Uterus (tissue), 3 donors: ENCODE measurements at regions not wholly inside any gene's neighbourhood (a gene's known extent, or its start where the extent isn't known, plus 50 kb on each side); places are given as distances from the start of the nearest gene placed in this dataset.

Experiments used
- DNase-seq, 2 donors: peaks; one replicate each; pipeline ENCODE4 v3.0.0-alpha.2; 2019 to 2020
- H3K27ac ChIP-seq, 2 donors: fragments of 200-600 bp; sonication (generic); 1 replicate in 1 of 2; 2 replicates in 1 of 2; pipeline ENCODE4 v1.5.1; 2016 to 2018
- H3K27me3 ChIP-seq, 2 donors: fragments of 200-600 bp; sonication (generic); one replicate each; pipeline ENCODE4 v1.5.1; 2018 to 2019; ENCODE audit warnings: control low read depth in 1 of 2
- H3K36me3 ChIP-seq, 2 donors: fragments of 200-600 bp; sonication (generic); one replicate each; pipeline ENCODE4 v1.5.1; 2019; ENCODE audit warnings: control low read depth in 1 of 2
- H3K4me1 ChIP-seq, 2 donors: fragments of 200-600 bp; sonication (generic); one replicate each; pipeline ENCODE4 v1.5.1; 2018 to 2019; ENCODE audit warnings: control low read depth in 1 of 2
- H3K4me3 ChIP-seq, 2 donors: fragments of 200-600 bp; sonication (generic); 1 replicate in 1 of 2; 2 replicates in 1 of 2; pipeline ENCODE4 v1.5.1; 2018 to 2019; ENCODE audit warnings: mild to moderate bottlenecking in 1 of 2
- H3K9me3 ChIP-seq, 2 donors: fragments of 200-600 bp; sonication (generic); one replicate each; pipeline ENCODE4 v1.5.1; 2019; ENCODE audit warnings: control low read depth in 1 of 2
- CTCF ChIP-seq, 4 experiments: fragments of 200-600 bp in 2 of 4; fragments of 450-650 bp in 2 of 4; sonication (generic) in 2 of 4; IDR thresholded peaks; one replicate each; pipeline ENCODE4 v1.5.1; 2016 to 2019; ENCODE audit warnings: antibody characterized with exemption in 4 of 4, mild to moderate bottlenecking in 2 of 4, moderate library complexity in 1 of 4
- POLR2A ChIP-seq, 2 donors: fragments of 450-650 bp; IDR thresholded peaks; one replicate each; pipeline ENCODE4 v1.6.1; 2016; ENCODE audit warnings: antibody characterized with exemption in 2 of 2, mild to moderate bottlenecking in 1 of 2, moderate library complexity in 1 of 2
- intact Hi-C: fragments of 100-400 bp; cut with DNase I; formaldehyde crosslinking; loops from one replicate; pipeline ENCODE4 v1.15.1; 2023; ENCODE audit warnings: low total_unique reads
- donor health status: DM: yes; HTN: yes; CAD: no.

DNA sequence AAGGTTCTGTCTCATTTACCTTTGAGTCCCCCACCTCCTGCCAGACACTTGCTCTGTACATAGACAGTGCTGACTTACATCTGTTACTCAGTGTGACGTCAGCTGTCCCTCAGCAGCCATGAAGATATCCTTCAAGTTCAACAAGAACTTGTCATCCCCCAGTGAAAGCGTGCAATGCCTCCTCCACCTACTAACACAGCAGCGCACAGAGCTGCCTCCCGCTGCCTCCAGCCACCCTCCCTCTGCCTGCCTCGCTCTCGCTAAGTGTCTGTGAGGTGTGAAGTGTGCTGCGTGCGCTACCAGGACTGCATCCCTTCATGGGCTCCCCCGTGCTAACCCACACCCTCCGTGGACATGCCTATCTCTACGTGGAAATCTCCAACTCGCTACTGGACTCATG is 621.4 kb downstream of the BRD1 start:
- peak; percentile 1 to 2 for DNase-seq
- no peaks in the 10 kb centered on the region for H3K27me3 ChIP-seq

GRCh38 chr22:49205483-49205800 is 622.2 kb downstream of the BRD1 start:
- Histone ChIP-seq H3K4me1 (no peaks in the 10 kb centered on the region), H3K27ac (no peak overlapping the region), H3K36me3 (no peaks in the 10 kb centered on the region), H3K27me3 (no peaks in the 10 kb centered on the region), H3K9me3 (no peaks in the 10 kb centered on the region), H3K4me3 (no peak overlapping the region)
- intact Hi-C loops = no loop called here
- DNase-seq = peak in 1 of 2 donors; percentile 0
- TF ChIP-seq POLR2A (IDR thresholded peaks at IDR 0.05) (no peak), CTCF (IDR thresholded peaks at IDR 0.05) (no peak)

More for the DNA sequence above, 621.4 kb downstream of the BRD1 start:
- no peak overlapping the region for H3K27ac ChIP-seq
- H3K4me1 ChIP-seq = no peaks in the 10 kb centered on the region
- intact Hi-C loops = no loop called here
- H3K4me3 ChIP-seq = no peak overlapping the region
- no peaks in the 10 kb centered on the region for H3K9me3 ChIP-seq
- TF ChIP-seq CTCF (IDR thresholded peaks at IDR 0.05) = no peak
- no peak for TF ChIP-seq POLR2A (IDR thresholded peaks at IDR 0.05)
- no peaks in the 10 kb centered on the region for H3K36me3 ChIP-seq

DNA sequence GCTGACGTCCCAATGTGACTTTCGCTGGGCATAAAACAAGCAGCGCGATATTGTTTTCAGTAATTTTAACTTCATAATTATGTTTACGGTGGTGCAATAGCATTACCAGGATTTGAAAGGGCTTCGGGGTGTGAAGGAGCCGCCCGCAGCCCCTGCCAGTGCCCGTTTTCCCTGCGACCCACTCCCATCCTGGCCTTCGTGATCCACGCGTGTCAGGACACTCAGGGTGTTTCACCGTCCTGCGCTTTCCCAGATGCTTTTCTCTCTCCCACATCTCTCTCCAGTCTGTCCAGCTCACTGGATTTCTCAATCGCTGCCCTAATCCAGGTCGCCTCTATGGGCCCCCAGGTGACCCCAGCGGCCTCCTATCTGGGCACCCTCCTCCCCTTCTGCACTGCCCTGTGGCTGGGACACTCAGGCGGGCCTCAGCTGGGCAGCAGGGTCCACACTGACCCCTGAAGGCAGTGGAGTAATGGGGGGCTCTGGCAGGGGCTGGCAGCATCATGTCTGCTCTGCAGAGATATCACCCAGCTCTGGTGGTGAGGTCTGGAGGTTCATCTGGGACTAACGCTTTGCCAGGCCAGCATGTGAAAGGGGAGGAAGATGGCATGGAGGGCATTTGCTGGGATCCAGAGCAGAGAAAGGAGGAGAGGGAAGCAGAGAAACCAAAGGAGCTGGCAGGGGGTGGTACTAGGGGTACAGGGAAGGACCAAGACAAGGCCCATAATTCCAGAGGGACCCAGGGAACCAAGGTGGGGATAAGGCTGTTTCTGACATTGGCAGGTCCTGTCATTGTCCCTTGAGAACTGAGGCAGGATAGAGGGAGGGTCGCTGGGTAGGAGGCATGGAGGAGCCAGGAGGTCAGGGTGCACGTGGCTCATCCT is 622.8 kb downstream of the BRD1 start:
- no peaks in the 10 kb centered on the region for H3K27me3 ChIP-seq
- no peak overlapping the region for H3K27ac ChIP-seq
- no peaks in the 10 kb centered on the region for H3K4me1 ChIP-seq
- TF ChIP-seq POLR2A (IDR thresholded peaks at IDR 0.05) (no peak), CTCF (IDR thresholded peaks at IDR 0.05) (no peak)
- DNase-seq = peak in 1 of 2 donors; percentile 2
- intact Hi-C loops = no loop called here
- H3K36me3 ChIP-seq = no peaks in the 10 kb centered on the region
- no peaks in the 10 kb centered on the region for H3K9me3 ChIP-seq
- H3K4me3 ChIP-seq = no peak overlapping the region

DNA sequence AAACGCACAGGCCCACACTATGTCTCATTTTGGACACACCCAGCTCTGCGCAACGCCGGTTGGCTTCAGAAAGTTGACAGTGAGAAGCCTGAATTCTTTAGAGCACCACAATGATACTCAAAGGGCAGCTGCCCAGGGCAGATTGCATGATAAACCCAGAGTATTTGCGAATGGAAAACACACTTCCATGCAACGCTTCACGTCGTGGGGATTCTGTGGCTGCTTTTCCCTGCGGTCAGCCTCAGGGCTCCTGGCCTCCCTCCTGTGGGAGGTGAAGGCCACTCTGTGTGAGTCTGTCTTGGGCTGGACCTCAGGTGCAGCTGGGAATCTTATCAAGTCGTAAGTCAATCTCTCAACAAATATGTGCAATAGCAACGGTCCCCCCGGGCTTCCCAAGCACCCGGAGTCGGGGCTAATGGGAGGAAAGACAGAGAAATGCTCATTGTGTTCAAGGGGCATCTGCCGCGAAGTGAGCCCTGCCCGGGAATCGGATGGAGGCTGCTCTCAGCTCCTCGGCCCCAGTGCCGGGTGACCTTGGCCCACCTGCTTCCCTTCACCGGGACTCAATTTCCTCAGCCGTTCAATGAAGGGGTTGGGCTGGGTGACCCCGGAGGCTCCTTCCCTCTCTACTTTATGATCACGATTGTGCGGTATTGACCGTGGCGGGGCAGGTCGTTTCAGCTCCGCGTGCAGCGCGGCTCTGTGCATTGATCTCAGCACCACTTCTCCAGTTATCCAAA is 623.6 kb downstream of the BRD1 start:
- no peaks in the 10 kb centered on the region for H3K27me3 ChIP-seq
- peak in 1 of 2 donors; percentile 3 for DNase-seq
- intact Hi-C loops = no loop called here
- H3K9me3 ChIP-seq = no peaks in the 10 kb centered on the region
- H3K36me3 ChIP-seq = no peaks in the 10 kb centered on the region
- no peak for TF ChIP-seq POLR2A (IDR thresholded peaks at IDR 0.05)
- TF ChIP-seq CTCF (IDR thresholded peaks at IDR 0.05) = no peak
- no peaks in the 10 kb centered on the region for H3K4me1 ChIP-seq
- H3K4me3 ChIP-seq = no peak overlapping the region
- H3K27ac ChIP-seq = no peak overlapping the region
